ENCODE measurements at regions not wholly inside any gene's neighbourhood (a gene's known extent, or its start where the extent isn't known, plus 50 kb on each side); places are given as distances from the start of the nearest gene placed in this dataset.
"Not testable (repeated sequence)": the region's sequence is repeated elsewhere in the genome, so short reads cannot be mapped to it uniquely, and the experiment has no call there.

DNA sequence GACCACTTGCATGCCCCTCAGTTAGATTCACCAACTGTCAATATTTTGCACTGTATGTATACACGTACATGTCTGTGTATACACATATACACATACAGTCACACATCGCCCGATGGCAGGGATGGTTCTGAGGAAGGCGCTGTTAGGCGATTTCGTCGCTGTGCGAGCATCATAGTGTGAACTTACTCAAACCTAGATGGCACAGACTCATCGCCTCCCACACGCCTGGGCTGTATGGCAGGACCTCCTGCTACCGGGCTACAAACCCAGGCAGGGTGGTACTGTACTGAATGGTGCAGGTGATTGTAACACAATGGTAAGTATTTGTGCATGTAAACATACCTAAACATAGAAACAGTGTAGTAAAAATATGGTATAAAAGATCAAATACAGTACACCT, 57.2 kb upstream of the LRPAP1 start:
- TF ChIP-seq CTCF (IDR thresholded peaks at IDR 0.05; ENCODE audit: poor library complexity); EZH2 (IDR thresholded peaks at IDR 0.05; ENCODE audit: borderline replicate concordance); EZH2phosphoT487 (IDR thresholded peaks at IDR 0.05; ENCODE audit: low read depth, severe bottlenecking, unreplicated experiment): not testable (repeated sequence)

Data from hepatocyte (in vitro differentiated cells).